Cardiac muscle cell (in vitro differentiated cells and primary cell): ENCODE measurements at regions not wholly inside any gene's neighbourhood (a gene's known extent, or its start where the extent isn't known, plus 50 kb on each side); places are given as distances from the start of the nearest gene placed in this dataset.

Experiments used
- DNase-seq, 2 donors: peaks; one replicate each; pipeline versions ENCODE4 v3.0.0 to v3.0.0-alpha.2; 2010 to 2017; ENCODE audit warnings: low read depth in 1 of 2, low spot score in 1 of 2
- H3K27ac ChIP-seq: fragments of 200-600 bp; sonication (generic); 2 replicates; pipeline ENCODE4 v1.5.1; 2016
- H3K27me3 ChIP-seq: fragments of 200-600 bp; sonication (generic); 2 replicates; pipeline ENCODE4 v1.6.0; 2016; ENCODE audit warnings: control low read depth
- H3K36me3 ChIP-seq: fragments of 200-600 bp; sonication (generic); 2 replicates; pipeline ENCODE4 v1.5.1; 2016; ENCODE audit warnings: control low read depth
- H3K4me1 ChIP-seq: fragments of 200-600 bp; sonication (generic); 2 replicates; pipeline ENCODE4 v1.8.1; 2017; ENCODE audit warnings: low read depth, mild to moderate bottlenecking, mixed run types
- H3K4me3 ChIP-seq: fragments of 200-600 bp; sonication (generic); 2 replicates; pipeline ENCODE4 v1.5.1; 2016; ENCODE audit warnings: mild to moderate bottlenecking
- H3K9me3 ChIP-seq: fragments of 200-600 bp; sonication (generic); 2 replicates; pipeline ENCODE4 v1.5.1; 2017; ENCODE audit warnings: low read depth, mild to moderate bottlenecking, control low read depth
- CTCF ChIP-seq: IDR thresholded peaks from 2 replicates; pipeline ENCODE4 v1.5.1; 2012; ENCODE audit warnings: low read depth, mild to moderate bottlenecking, low read length

DNA sequence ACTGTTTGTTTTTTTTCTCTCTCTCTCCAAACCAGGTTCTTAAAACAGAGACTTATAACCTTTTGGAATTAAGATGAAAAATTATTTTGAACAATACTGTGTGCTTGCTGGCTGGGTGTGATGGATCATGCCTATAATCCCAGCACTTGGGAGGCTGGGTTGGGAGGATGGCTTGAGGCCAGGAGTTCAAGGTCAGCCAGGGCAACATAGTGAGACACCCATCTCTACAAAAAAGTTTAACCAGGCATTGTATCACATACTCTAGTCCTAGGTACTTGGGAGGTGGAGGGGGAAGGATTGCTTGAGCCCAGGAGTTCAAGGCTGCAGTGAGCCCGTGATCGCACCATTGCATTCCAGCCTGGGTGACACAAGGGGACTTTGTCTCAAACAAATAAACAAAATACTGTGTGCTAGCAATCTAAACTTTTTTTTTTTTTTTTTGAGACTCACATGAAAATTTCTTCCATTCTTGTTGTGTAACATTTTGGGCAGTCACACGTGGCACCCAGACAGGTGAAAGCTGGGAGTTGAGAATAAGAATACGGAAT, 379.6 kb downstream of the ETNK1 start:
- Histone ChIP-seq H3K4me3 (no peak overlapping the region), H3K27ac (no peak overlapping the region), H3K36me3 (no peaks in the 10 kb centered on the region), H3K4me1 (peaks cover 9% of the 10 kb centered on the region), H3K9me3 (no peaks in the 10 kb centered on the region), H3K27me3 (no peaks in the 10 kb centered on the region)
- no peak for TF ChIP-seq CTCF
- DNase-seq: no peak

DNA sequence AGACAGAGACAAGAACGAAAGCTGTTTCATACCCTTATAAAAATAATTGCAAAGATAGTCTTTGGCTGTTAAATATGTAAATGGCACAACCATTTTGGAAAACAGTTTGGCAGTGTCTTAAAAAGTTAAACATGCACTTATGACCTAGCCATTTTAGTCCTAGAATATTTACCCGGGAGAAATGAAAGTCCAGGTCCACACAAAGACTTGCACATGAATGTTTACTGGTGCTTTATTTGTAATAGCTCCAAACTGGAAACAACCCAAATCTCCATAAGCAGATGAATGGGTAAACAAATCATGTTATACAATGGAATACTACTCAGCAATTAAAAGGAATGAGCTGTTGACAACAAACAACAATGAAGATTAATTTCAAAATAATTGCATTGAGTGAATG, 380.4 kb downstream of the ETNK1 start:
- no peak for DNase-seq
- Histone ChIP-seq H3K27ac (no peak overlapping the region), H3K36me3 (no peaks in the 10 kb centered on the region), H3K27me3 (no peaks in the 10 kb centered on the region), H3K4me3 (no peak overlapping the region), H3K9me3 (no peaks in the 10 kb centered on the region), H3K4me1 (peaks cover 9% of the 10 kb centered on the region)
- no peak for TF ChIP-seq CTCF

GRCh38 chr12:23006413-23006812, 381.4 kb downstream of the ETNK1 start:
- Histone ChIP-seq H3K27me3 (no peaks in the 10 kb centered on the region), H3K36me3 (no peaks in the 10 kb centered on the region), H3K27ac (no peak overlapping the region), H3K9me3 (no peaks in the 10 kb centered on the region), H3K4me1 (peaks cover 9% of the 10 kb centered on the region), H3K4me3 (no peak overlapping the region)
- no peak for DNase-seq
- TF ChIP-seq CTCF: no peak

DNA sequence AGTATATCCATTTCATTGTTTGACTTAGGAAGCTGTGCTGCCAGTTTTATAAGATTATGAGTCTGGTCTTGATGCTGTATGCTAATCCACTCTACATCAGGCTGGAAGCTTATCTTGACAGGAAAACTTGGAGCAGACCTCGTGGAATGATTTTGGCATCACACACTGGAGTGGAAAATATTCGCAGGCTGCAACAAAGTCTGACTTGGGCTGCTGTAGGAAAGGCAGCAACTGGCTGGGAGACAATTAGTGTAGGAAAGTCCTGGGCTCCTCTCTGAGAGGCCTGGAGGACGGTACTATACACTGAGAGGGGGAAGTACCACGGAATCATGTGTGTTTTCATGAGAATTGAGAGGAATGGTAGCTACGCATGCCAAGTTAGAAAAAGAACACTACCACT, 383.7 kb downstream of the ETNK1 start:
- no peaks in the 10 kb centered on the region for H3K36me3 ChIP-seq
- no peak for TF ChIP-seq CTCF
- H3K9me3 ChIP-seq: no peaks in the 10 kb centered on the region
- DNase-seq: no peak
- no peaks in the 10 kb centered on the region for H3K27me3 ChIP-seq
- no peak overlapping the region for H3K27ac ChIP-seq
- H3K4me3 ChIP-seq: no peak overlapping the region
- peaks cover 9% of the 10 kb centered on the region for H3K4me1 ChIP-seq

GRCh38 chr12:23014749-23015148, 389.8 kb downstream of the ETNK1 start:
- Histone ChIP-seq H3K27me3 (no peaks in the 10 kb centered on the region), H3K4me3 (no peak overlapping the region), H3K9me3 (no peaks in the 10 kb centered on the region), H3K27ac (no peak overlapping the region), H3K36me3 (no peaks in the 10 kb centered on the region), H3K4me1 (no peaks in the 10 kb centered on the region)
- DNase-seq: no peak
- no peak for TF ChIP-seq CTCF
